Thyroid gland (tissue), 4 donors: ENCODE measurements at regions not wholly inside any gene's neighbourhood (a gene's known extent, or its start where the extent isn't known, plus 50 kb on each side); places are given as distances from the start of the nearest gene placed in this dataset.

ENCODE experiments used
- DNase-seq, 2 donors: peaks; one replicate each; pipeline ENCODE4 v3.0.0-alpha.2; 2019
- H3K27ac ChIP-seq, 3 donors: fragments of 200-600 bp; sonication (generic); 1 replicate in 2 of 3; 2 replicates in 1 of 3; pipeline ENCODE4 v1.5.1; 2016 to 2019; ENCODE audit warnings: mild to moderate bottlenecking in 1 of 3, moderate library complexity in 1 of 3
- H3K27me3 ChIP-seq: fragments of 200-600 bp; sonication (generic); one replicate; pipeline ENCODE4 v1.5.1; 2019
- H3K36me3 ChIP-seq, 2 donors: fragments of 200-600 bp; sonication (generic); one replicate each; pipeline ENCODE4 v1.5.1; 2016 to 2019
- H3K4me1 ChIP-seq, 2 donors: fragments of 200-600 bp; sonication (generic); one replicate each; pipeline ENCODE4 v1.5.1; 2017 to 2019
- H3K4me3 ChIP-seq, 3 donors: fragments of 200-600 bp; sonication (generic); replicated peaks in 1 of 3; 1 replicate in 2 of 3; 2 replicates in 1 of 3; pipeline ENCODE4 v1.5.1; 2016; ENCODE audit warnings: mild to moderate bottlenecking in 1 of 3
- H3K9me3 ChIP-seq: fragments of 200-600 bp; sonication (generic); one replicate; pipeline ENCODE4 v1.5.1; 2017
- CTCF ChIP-seq, 6 experiments: fragments of 200-600 bp in 3 of 6; fragments of 450-650 bp in 3 of 6; sonication (generic) in 3 of 6; IDR thresholded peaks; one replicate each; pipeline ENCODE4 v1.5.1; 2016 to 2019; ENCODE audit warnings: antibody characterized with exemption in 6 of 6, mild to moderate bottlenecking in 2 of 6, inconsistent platforms in 1 of 6, moderate library complexity in 1 of 6
- POLR2A ChIP-seq, 2 donors: fragments of 450-650 bp; IDR thresholded peaks; one replicate each; pipeline ENCODE4 v1.6.1; 2017; ENCODE audit warnings: antibody characterized with exemption in 2 of 2, mild to moderate bottlenecking in 2 of 2, moderate library complexity in 1 of 2
- WGBS, 2 donors: methylation state at CpG; one replicate each; pipeline ENCODE4 v1.1.5; 2017; 5-methylcytosine and 5-hydroxymethylcytosine counted together
- intact Hi-C: fragments of 100-400 bp; cut with DNase I; formaldehyde crosslinking; loops from one replicate; pipeline ENCODE4 v1.15.1; 2023

GRCh38 chr17:79518585-79519523 is 92.0 kb downstream of the RBFOX3 start:
- Histone ChIP-seq H3K4me3 (no peak overlapping the region), H3K27me3 (no peaks in the 10 kb centered on the region), H3K36me3 (no peaks in the 10 kb centered on the region), H3K4me1 (no peaks in the 10 kb centered on the region), H3K9me3 (no peaks in the 10 kb centered on the region), H3K27ac (no peak overlapping the region)
- WGBS, 2 donors: 63 to 74% methylated on average over 24 to 27 of the region's 31 CpGs
- DNase-seq: no peak
- TF ChIP-seq CTCF (IDR thresholded peaks at IDR 0.05) (no peak), POLR2A (IDR thresholded peaks at IDR 0.05) (no peak)
- intact Hi-C loops: no loop called here

GRCh38 chr17:79517827-79518584 is 92.8 kb downstream of the RBFOX3 start:
- Histone ChIP-seq H3K9me3 (no peaks in the 10 kb centered on the region), H3K36me3 (no peaks in the 10 kb centered on the region), H3K27me3 (no peaks in the 10 kb centered on the region), H3K4me1 (no peaks in the 10 kb centered on the region), H3K27ac (no peak overlapping the region), H3K4me3 (no peak overlapping the region)
- no peak for DNase-seq
- intact Hi-C loops: no loop called here
- TF ChIP-seq POLR2A (IDR thresholded peaks at IDR 0.05) (no peak), CTCF (IDR thresholded peaks at IDR 0.05) (no peak)
- 68 to 69% methylated on average over 22 of the region's 24 CpGs for WGBS, 2 donors

- TF ChIP-seq POLR2A (IDR thresholded peaks at IDR 0.05): no peak
- TF ChIP-seq CTCF (IDR thresholded peaks at IDR 0.05): no peak
- Histone ChIP-seq H3K27me3 (no peaks in the 10 kb centered on the region), H3K27ac (no peak overlapping the region), H3K4me1 (no peaks in the 10 kb centered on the region), H3K36me3 (no peaks in the 10 kb centered on the region), H3K9me3 (no peaks in the 10 kb centered on the region), H3K4me3 (no peak overlapping the region)
- no peak for DNase-seq
- intact Hi-C loops: no loop called here
- 78 to 80% methylated on average over 21 of the region's 21 CpGs for WGBS, 2 donors
These were observed 94.9 kb downstream of the RBFOX3 start for GRCh38 chr17:79515646-79516571.

- Histone ChIP-seq H3K9me3 (no peaks in the 10 kb centered on the region), H3K4me1 (no peaks in the 10 kb centered on the region), H3K4me3 (no peak overlapping the region), H3K27ac (no peak overlapping the region), H3K27me3 (no peaks in the 10 kb centered on the region), H3K36me3 (no peaks in the 10 kb centered on the region)
- intact Hi-C loops: no loop called here
- 89 to 95% methylated on average over 6 to 7 of the region's 7 CpGs for WGBS, 2 donors
- no peak for TF ChIP-seq POLR2A (IDR thresholded peaks at IDR 0.05)
- no peak for TF ChIP-seq CTCF (IDR thresholded peaks at IDR 0.05)
- no peak for DNase-seq
These were observed 95.7 kb downstream of the RBFOX3 start for GRCh38 chr17:79515110-79515509.
